Suprapubic skin (tissue), 4 donors: ENCODE measurements at regions not wholly inside any gene's neighbourhood (a gene's known extent, or its start where the extent isn't known, plus 50 kb on each side); places are given as distances from the start of the nearest gene placed in this dataset.
"Not testable (repeated sequence)": the region's sequence is repeated elsewhere in the genome, so short reads cannot be mapped to it uniquely, and the experiment has no call there.

Experiments
- DNase-seq, 2 donors: peaks; one replicate each; pipeline ENCODE4 v3.0.0-alpha.2; 2019; ENCODE audit warnings: low spot score in 2 of 2
- H3K27ac ChIP-seq: fragments of 200-600 bp; sonication (generic); one replicate; pipeline ENCODE4 v1.5.1; 2019
- H3K27me3 ChIP-seq: fragments of 200-600 bp; sonication (generic); one replicate; pipeline ENCODE4 v1.5.1; 2019
- H3K36me3 ChIP-seq: fragments of 200-600 bp; sonication (generic); one replicate; pipeline ENCODE4 v1.5.1; 2019
- H3K4me1 ChIP-seq: fragments of 200-600 bp; sonication (generic); one replicate; pipeline ENCODE4 v1.5.1; 2019
- H3K4me3 ChIP-seq: fragments of 200-600 bp; sonication (generic); one replicate; pipeline ENCODE4 v1.5.1; 2019; ENCODE audit warnings: mild to moderate bottlenecking
- H3K9me3 ChIP-seq: fragments of 200-600 bp; sonication (generic); one replicate; pipeline ENCODE4 v1.5.1; 2019
- EP300 ChIP-seq: sonication (generic); formaldehyde crosslinking; IDR thresholded peaks from one replicate; pipeline ENCODE4 v1.6.1; 2017; ENCODE audit warnings: antibody characterized with exemption
- POLR2A ChIP-seq, 2 donors: fragments of 450-650 bp; IDR thresholded peaks; one replicate each; pipeline ENCODE4 v1.6.1; 2017; ENCODE audit warnings: antibody characterized with exemption in 2 of 2, mild to moderate bottlenecking in 2 of 2, moderate library complexity in 2 of 2
- POLR2AphosphoS5 ChIP-seq, 3 donors: sonication (generic); formaldehyde crosslinking; IDR thresholded peaks; one replicate each; pipeline ENCODE4 v1.6.1; 2017; ENCODE audit warnings: antibody characterized with exemption in 3 of 3
- WGBS: methylation state at CpG from one replicate; pipeline ENCODE4 v1.1.5; 2018; 5-methylcytosine and 5-hydroxymethylcytosine counted together
- TF ChIP-seq, protein P1 (sequence below), 2 donors: fragments of 200-600 bp in 1 of 2; fragments of 450-650 bp in 1 of 2; sonication (generic) in 1 of 2; IDR thresholded peaks; one replicate each; pipeline ENCODE4 v1.5.1; 2016 to 2019; ENCODE audit warnings: antibody characterized with exemption in 2 of 2, mild to moderate bottlenecking in 1 of 2, moderate library complexity in 1 of 2

DNA sequence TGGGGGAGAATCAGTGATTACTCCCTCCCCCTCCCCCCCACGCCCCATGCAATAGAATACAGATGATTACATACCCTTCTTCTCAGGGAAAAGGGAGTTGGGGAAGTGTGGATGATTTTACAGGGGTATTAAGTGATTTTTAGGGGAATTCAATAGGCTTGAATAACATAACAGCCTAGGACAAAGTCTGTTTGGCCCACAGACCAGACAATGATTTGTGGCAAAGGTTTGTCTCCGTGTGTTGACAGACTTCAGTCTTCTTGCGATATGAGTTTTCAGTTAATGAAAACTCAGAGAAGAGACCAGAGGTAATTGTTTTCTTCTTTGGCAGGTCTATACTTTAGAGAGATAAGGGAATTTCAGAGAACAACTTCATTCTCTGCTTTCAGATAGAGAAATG is 95.3 kb downstream of the OR2B2 start:
- Histone ChIP-seq H3K9me3 (no peaks in the 10 kb centered on the region), H3K36me3 (no peaks in the 10 kb centered on the region), H3K27ac (no peak overlapping the region), H3K4me3 (no peak overlapping the region), H3K4me1 (peaks cover 13% of the 10 kb centered on the region), H3K27me3 (peaks cover 21% of the 10 kb centered on the region)
- no peak for TF ChIP-seq POLR2AphosphoS5 (IDR thresholded peaks at IDR 0.05)
- TF ChIP-seq, protein P1, sequence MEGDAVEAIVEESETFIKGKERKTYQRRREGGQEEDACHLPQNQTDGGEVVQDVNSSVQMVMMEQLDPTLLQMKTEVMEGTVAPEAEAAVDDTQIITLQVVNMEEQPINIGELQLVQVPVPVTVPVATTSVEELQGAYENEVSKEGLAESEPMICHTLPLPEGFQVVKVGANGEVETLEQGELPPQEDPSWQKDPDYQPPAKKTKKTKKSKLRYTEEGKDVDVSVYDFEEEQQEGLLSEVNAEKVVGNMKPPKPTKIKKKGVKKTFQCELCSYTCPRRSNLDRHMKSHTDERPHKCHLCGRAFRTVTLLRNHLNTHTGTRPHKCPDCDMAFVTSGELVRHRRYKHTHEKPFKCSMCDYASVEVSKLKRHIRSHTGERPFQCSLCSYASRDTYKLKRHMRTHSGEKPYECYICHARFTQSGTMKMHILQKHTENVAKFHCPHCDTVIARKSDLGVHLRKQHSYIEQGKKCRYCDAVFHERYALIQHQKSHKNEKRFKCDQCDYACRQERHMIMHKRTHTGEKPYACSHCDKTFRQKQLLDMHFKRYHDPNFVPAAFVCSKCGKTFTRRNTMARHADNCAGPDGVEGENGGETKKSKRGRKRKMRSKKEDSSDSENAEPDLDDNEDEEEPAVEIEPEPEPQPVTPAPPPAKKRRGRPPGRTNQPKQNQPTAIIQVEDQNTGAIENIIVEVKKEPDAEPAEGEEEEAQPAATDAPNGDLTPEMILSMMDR (IDR thresholded peaks at IDR 0.05) = no peak
- 88% methylated on average over 3 of the region's 3 CpGs for WGBS
- no peak for DNase-seq

DNA sequence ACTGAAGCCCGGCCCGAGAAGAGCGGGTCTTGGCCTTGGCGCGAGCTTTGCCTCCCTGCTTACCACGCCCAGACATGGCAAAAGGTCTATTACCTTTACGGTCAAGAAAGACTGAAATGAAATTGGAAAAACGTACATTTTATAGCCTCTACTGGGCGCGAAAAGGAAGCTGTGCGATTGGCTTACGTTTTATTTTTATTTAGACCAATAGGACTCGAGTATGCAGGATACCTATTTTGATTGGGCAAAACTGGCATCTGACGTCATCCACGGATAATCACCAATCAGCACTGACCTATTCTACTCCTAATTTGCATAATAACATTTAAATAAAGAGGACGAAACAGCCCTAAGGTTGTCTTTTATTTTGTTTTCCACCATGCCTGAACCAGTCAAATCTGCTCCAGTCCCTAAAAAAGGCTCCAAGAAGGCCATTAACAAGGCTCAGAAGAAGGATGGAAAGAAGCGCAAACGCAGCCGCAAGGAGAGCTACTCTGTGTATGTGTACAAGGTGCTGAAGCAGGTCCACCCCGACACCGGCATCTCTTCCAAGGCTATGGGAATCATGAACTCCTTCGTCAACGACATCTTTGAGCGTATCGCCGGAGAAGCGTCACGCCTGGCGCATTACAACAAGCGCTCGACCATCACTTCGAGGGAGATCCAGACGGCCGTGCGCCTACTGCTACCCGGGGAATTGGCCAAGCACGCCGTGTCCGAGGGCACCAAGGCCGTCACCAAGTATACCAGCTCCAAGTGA is 97.4 kb downstream of the OR2B2 start:
- Histone ChIP-seq H3K27ac (no peak overlapping the region), H3K36me3 (no peaks in the 10 kb centered on the region), H3K4me3 (peak overlapping the region; percentile 47), H3K27me3 (peaks cover 21% of the 10 kb centered on the region), H3K4me1 (peaks cover 22% of the 10 kb centered on the region), H3K9me3 (no peaks in the 10 kb centered on the region)
- whole genome bisulfite sequencing = 4% methylated on average over 34 of the region's 40 CpGs
- TF ChIP-seq POLR2A (IDR thresholded peaks at IDR 0.05) = no peak
- TF ChIP-seq, protein P1 (IDR thresholded peaks at IDR 0.05) = no peak
- DNase-seq = no peak

DNA sequence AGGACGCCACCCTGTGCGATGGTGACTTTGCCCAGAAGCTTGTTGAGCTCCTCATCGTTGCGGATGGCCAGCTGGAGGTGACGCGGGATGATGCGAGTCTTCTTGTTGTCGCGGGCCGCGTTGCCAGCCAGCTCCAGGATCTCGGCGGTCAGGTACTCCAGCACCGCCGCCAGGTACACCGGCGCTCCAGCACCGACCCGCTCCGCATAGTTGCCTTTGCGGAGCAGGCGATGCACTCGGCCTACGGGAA is 97.9 kb downstream of the OR2B2 start:
- not testable (repeated sequence) for H3K36me3 ChIP-seq, H3K9me3 ChIP-seq, DNase-seq, H3K27ac ChIP-seq
- H3K4me1 ChIP-seq = peaks cover 22% of the 10 kb centered on the region
- H3K4me3 ChIP-seq = peak overlapping the region; percentile 47
- H3K27me3 ChIP-seq = peaks cover 21% of the 10 kb centered on the region
- 0% methylated on average over 5 of the region's 24 CpGs for WGBS

GRCh38 chr6:27812805-27813492 is 99.2 kb downstream of the OR2B2 start:
- no peaks in the 10 kb centered on the region for H3K9me3 ChIP-seq
- WGBS = 90% methylated on average over 14 of the region's 14 CpGs
- no peak for DNase-seq
- peaks cover 15% of the 10 kb centered on the region for H3K27me3 ChIP-seq
- peaks cover 29% of the 10 kb centered on the region for H3K4me1 ChIP-seq
- H3K36me3 ChIP-seq = no peaks in the 10 kb centered on the region
- no peak overlapping the region for H3K4me3 ChIP-seq
- TF ChIP-seq, protein P1 (IDR thresholded peaks at IDR 0.05) = no peak
- no peak for TF ChIP-seq EP300
- TF ChIP-seq POLR2A (IDR thresholded peaks at IDR 0.05) = no peak
- no peak for TF ChIP-seq POLR2AphosphoS5 (IDR thresholded peaks at IDR 0.05)
- no peak overlapping the region for H3K27ac ChIP-seq

DNA sequence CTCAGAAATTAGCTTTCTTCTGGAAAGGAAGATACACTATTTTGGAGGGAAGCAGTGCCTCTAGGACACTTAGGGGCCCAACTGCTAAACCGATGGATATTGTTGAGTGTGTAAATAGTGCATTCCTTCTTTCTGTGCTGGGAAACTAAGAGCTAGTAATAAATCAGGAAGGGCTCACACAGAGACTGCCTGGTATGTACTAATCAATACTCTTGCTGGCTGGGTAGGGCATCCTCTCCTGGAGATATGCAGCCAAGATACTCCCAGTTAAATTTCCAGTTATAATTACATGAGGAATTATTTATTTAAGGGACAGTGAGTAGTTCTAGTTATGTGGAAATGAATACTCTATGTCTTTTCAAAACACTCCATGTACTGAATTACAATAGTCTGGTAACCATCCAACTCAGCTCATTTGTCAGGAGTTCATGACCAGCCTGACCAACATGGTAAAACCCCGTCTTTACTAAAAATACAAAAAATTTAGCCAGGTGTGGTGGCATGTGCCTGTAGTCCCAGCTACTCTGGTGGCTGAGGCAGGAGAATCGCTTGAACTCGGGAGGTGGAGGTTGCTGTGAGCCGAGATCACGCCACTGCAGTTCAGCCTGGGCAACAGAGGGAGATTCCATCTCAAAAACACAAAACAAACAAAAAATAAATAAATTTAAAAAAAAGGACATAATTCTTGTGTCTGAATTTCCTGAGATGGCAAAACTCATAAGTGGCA is 100.0 kb downstream of the OR2B2 start:
- H3K9me3 ChIP-seq = no peaks in the 10 kb centered on the region
- no peak overlapping the region for H3K4me3 ChIP-seq
- 94% methylated on average over 6 of the region's 6 CpGs for WGBS
- H3K27me3 ChIP-seq = peaks cover 7% of the 10 kb centered on the region
- no peaks in the 10 kb centered on the region for H3K36me3 ChIP-seq
- TF ChIP-seq EP300 (no peak), POLR2A (IDR thresholded peaks at IDR 0.05) (no peak), POLR2AphosphoS5 (IDR thresholded peaks at IDR 0.05) (no peak)
- TF ChIP-seq, protein P1 (IDR thresholded peaks at IDR 0.05) = no peak
- DNase-seq = no peak
- no peak overlapping the region for H3K27ac ChIP-seq
- H3K4me1 ChIP-seq = peaks cover 31% of the 10 kb centered on the region
